ENCODE measurements at regions not wholly inside any gene's neighbourhood (a gene's known extent, or its start where the extent isn't known, plus 50 kb on each side); places are given as distances from the start of the nearest gene placed in this dataset.

GRCh38 chr10:64219271-64220025, 698.2 kb downstream of the REEP3 start:
- no peak overlapping the region for H3K4me2 ChIP-seq (ENCODE audit: low read depth, low read length)

GRCh38 chr10:64234489-64234888, 713.3 kb downstream of the REEP3 start:
- Histone ChIP-seq H3K4me2 (ENCODE audit: low read depth, low read length) (no peak overlapping the region), H3K27me3 (replicated peaks; ENCODE audit: insufficient read depth, low read length) (no peaks in the 10 kb centered on the region), H3K9me3 (replicated peaks; ENCODE audit: insufficient read depth, low read length) (no peaks in the 10 kb centered on the region), H3K4me1 (ENCODE audit: low read length) (no peaks in the 10 kb centered on the region), H4K20me1 (ENCODE audit: insufficient read depth, low read length) (no peaks in the 10 kb centered on the region), H3K9me2 (replicated peaks; ENCODE audit: insufficient read depth, low read length) (no peaks in the 10 kb centered on the region), H3K27ac (ENCODE audit: low read length) (no peak overlapping the region), H3F3A (ENCODE audit: insufficient read depth, low read length) (no peaks in the 10 kb centered on the region), H3K4me3 (ENCODE audit: low read length) (no peak overlapping the region), H3K9ac (ENCODE audit: low read length) (no peak overlapping the region), H2AFZ (ENCODE audit: low read length) (no peak overlapping the region), H3K36me3 (replicated peaks; ENCODE audit: insufficient read depth, low read length) (no peaks in the 10 kb centered on the region), H3K79me2 (ENCODE audit: low read length) (no peaks in the 10 kb centered on the region)
- TF ChIP-seq EZH2phosphoT487 (IDR thresholded peaks at IDR 0.05; ENCODE audit: low read length) (no peak), EZH2 (optimal IDR thresholded peaks at IDR 0.05; ENCODE audit: low read depth, low read length) (no peak), CTCF (IDR thresholded peaks at IDR 0.05; ENCODE audit: low read length) (no peak)
- DNase-seq: no peak

More at GRCh38 chr10:64219271-64220025, 698.2 kb downstream of the REEP3 start:
- Histone ChIP-seq H3K4me1 (ENCODE audit: low read length) (no peaks in the 10 kb centered on the region), H3K9me3 (replicated peaks; ENCODE audit: insufficient read depth, low read length) (no peaks in the 10 kb centered on the region), H2AFZ (ENCODE audit: low read length) (no peak overlapping the region), H3K27me3 (replicated peaks; ENCODE audit: insufficient read depth, low read length) (no peaks in the 10 kb centered on the region), H3K27ac (ENCODE audit: low read length) (no peak overlapping the region), H3K4me3 (ENCODE audit: low read length) (no peak overlapping the region), H3K79me2 (ENCODE audit: low read length) (no peaks in the 10 kb centered on the region), H3K9ac (ENCODE audit: low read length) (no peak overlapping the region), H3K9me2 (replicated peaks; ENCODE audit: insufficient read depth, low read length) (no peaks in the 10 kb centered on the region), H3K36me3 (replicated peaks; ENCODE audit: insufficient read depth, low read length) (no peaks in the 10 kb centered on the region), H4K20me1 (ENCODE audit: insufficient read depth, low read length) (no peaks in the 10 kb centered on the region), H3F3A (ENCODE audit: insufficient read depth, low read length) (no peaks in the 10 kb centered on the region)
- DNase-seq: peak; percentile 25
- no peak for TF ChIP-seq EZH2 (optimal IDR thresholded peaks at IDR 0.05; ENCODE audit: low read depth, low read length)
- no peak for TF ChIP-seq CTCF (IDR thresholded peaks at IDR 0.05; ENCODE audit: low read length)
- no peak for TF ChIP-seq EZH2phosphoT487 (IDR thresholded peaks at IDR 0.05; ENCODE audit: low read length)

DNA sequence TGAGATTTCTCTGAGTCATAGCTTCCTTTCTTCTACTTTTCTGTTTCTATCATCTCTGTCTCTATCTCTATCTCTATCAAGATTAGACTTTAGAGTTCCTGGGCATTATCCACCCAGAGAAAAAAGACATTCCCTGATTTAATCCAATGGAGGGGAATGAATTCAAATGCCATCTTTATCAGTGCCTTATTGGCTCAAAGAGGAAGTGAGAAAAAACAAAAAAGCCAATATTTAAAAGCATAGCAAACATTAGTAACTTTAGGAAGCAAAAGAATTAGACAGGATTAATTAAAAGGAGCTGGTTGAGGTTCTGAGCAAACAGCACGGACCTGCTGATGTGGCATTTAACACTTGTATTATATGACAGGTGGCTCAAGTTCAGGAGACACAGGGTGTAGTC, 736.5 kb downstream of the REEP3 start:
- H3K27ac ChIP-seq (ENCODE audit: low read length): no peak overlapping the region

More for the DNA sequence above, 736.5 kb downstream of the REEP3 start:
- no peak for DNase-seq
- Histone ChIP-seq H3K4me2 (ENCODE audit: low read depth, low read length) (no peak overlapping the region), H3K4me3 (ENCODE audit: low read length) (no peak overlapping the region), H2AFZ (ENCODE audit: low read length) (no peak overlapping the region), H3K36me3 (replicated peaks; ENCODE audit: insufficient read depth, low read length) (no peaks in the 10 kb centered on the region), H3K9me3 (replicated peaks; ENCODE audit: insufficient read depth, low read length) (no peaks in the 10 kb centered on the region), H3K9me2 (replicated peaks; ENCODE audit: insufficient read depth, low read length) (no peaks in the 10 kb centered on the region), H3K9ac (ENCODE audit: low read length) (no peak overlapping the region), H3K79me2 (ENCODE audit: low read length) (no peaks in the 10 kb centered on the region), H3K27me3 (replicated peaks; ENCODE audit: insufficient read depth, low read length) (no peaks in the 10 kb centered on the region), H3K4me1 (ENCODE audit: low read length) (peaks cover 10% of the 10 kb centered on the region), H3F3A (ENCODE audit: insufficient read depth, low read length) (no peaks in the 10 kb centered on the region; the same call in 1 of the 2 replicates), H4K20me1 (ENCODE audit: insufficient read depth, low read length) (no peaks in the 10 kb centered on the region)
- TF ChIP-seq CTCF (IDR thresholded peaks at IDR 0.05; ENCODE audit: low read length) (no peak), EZH2 (optimal IDR thresholded peaks at IDR 0.05; ENCODE audit: low read depth, low read length) (no peak), EZH2phosphoT487 (IDR thresholded peaks at IDR 0.05; ENCODE audit: low read length) (no peak)

All from MM.1S (cell line).